Rectal smooth muscle tissue (tissue), 1 donor: ENCODE measurements at regions not wholly inside any gene's neighbourhood (a gene's known extent, or its start where the extent isn't known, plus 50 kb on each side); places are given as distances from the start of the nearest gene placed in this dataset.

Source experiments
- H3K27ac ChIP-seq: one replicate; pipeline ENCODE4 v1.7.0; 2013; ENCODE audit warnings: low read depth, low read length, inconsistent platforms
- H3K27me3 ChIP-seq: one replicate; pipeline ENCODE4 v1.7.0; 2013; ENCODE audit warnings: low read length; ENCODE audit not compliant: control insufficient read depth, insufficient read depth
- H3K36me3 ChIP-seq: one replicate; pipeline ENCODE4 v1.7.0; 2013; ENCODE audit warnings: low read length; ENCODE audit not compliant: control insufficient read depth, insufficient read depth
- H3K4me1 ChIP-seq: one replicate; pipeline ENCODE4 v1.7.0; 2013; ENCODE audit warnings: low read length; ENCODE audit not compliant: control insufficient read depth, insufficient read depth
- H3K4me3 ChIP-seq: one replicate; pipeline ENCODE4 v1.7.0; 2013; ENCODE audit warnings: low read length
- H3K9ac ChIP-seq: one replicate; pipeline ENCODE4 v1.7.0; 2013; ENCODE audit warnings: low read length

- no peak overlapping the region for H3K9ac ChIP-seq
- no peaks in the 10 kb centered on the region for H3K27me3 ChIP-seq
- no peak overlapping the region for H3K4me3 ChIP-seq
- H3K36me3 ChIP-seq, result no peaks in the 10 kb centered on the region
- H3K4me1 ChIP-seq, result no peaks in the 10 kb centered on the region
- no peak overlapping the region for H3K27ac ChIP-seq
Measured at GRCh38 chr6:16002332-16003196, 126.3 kb upstream of the MYLIP start.

- no peak overlapping the region for H3K27ac ChIP-seq
- no peak overlapping the region for H3K9ac ChIP-seq
- no peak overlapping the region for H3K4me3 ChIP-seq
- H3K27me3 ChIP-seq, result no peaks in the 10 kb centered on the region
- H3K36me3 ChIP-seq, result no peaks in the 10 kb centered on the region
- no peaks in the 10 kb centered on the region for H3K4me1 ChIP-seq
Measured at GRCh38 chr6:16001158-16001557, 127.7 kb upstream of the MYLIP start.

- H3K36me3 ChIP-seq, result no peaks in the 10 kb centered on the region
Measured at GRCh38 chr6:15999201-15999600, 129.7 kb upstream of the MYLIP start.

GRCh38 chr6:15997586-15998388 is 131.1 kb upstream of the MYLIP start:
- no peak overlapping the region for H3K9ac ChIP-seq
- no peak overlapping the region for H3K4me3 ChIP-seq
- H3K36me3 ChIP-seq, result no peaks in the 10 kb centered on the region
- H3K4me1 ChIP-seq, result no peaks in the 10 kb centered on the region
- no peaks in the 10 kb centered on the region for H3K27me3 ChIP-seq
- H3K27ac ChIP-seq, result no peak overlapping the region

More at GRCh38 chr6:15999201-15999600, 129.7 kb upstream of the MYLIP start:
- H3K27me3 ChIP-seq, result no peaks in the 10 kb centered on the region
- H3K9ac ChIP-seq, result no peak overlapping the region
- no peak overlapping the region for H3K27ac ChIP-seq
- H3K4me1 ChIP-seq, result no peaks in the 10 kb centered on the region
- no peak overlapping the region for H3K4me3 ChIP-seq

GRCh38 chr6:15996030-15996429 is 132.9 kb upstream of the MYLIP start:
- no peaks in the 10 kb centered on the region for H3K27me3 ChIP-seq
- H3K4me3 ChIP-seq, result no peak overlapping the region
- H3K4me1 ChIP-seq, result no peaks in the 10 kb centered on the region
- H3K27ac ChIP-seq, result no peak overlapping the region
- no peaks in the 10 kb centered on the region for H3K36me3 ChIP-seq
- H3K9ac ChIP-seq, result no peak overlapping the region

GRCh38 chr6:15995493-15995892 is 133.4 kb upstream of the MYLIP start:
- Histone ChIP-seq H3K27me3 (no peaks in the 10 kb centered on the region), H3K9ac (no peak overlapping the region), H3K4me1 (no peaks in the 10 kb centered on the region), H3K27ac (no peak overlapping the region), H3K36me3 (no peaks in the 10 kb centered on the region), H3K4me3 (no peak overlapping the region)

- Histone ChIP-seq H3K4me3 (no peak overlapping the region), H3K9ac (no peak overlapping the region), H3K36me3 (no peaks in the 10 kb centered on the region), H3K4me1 (no peaks in the 10 kb centered on the region), H3K27ac (no peak overlapping the region), H3K27me3 (no peaks in the 10 kb centered on the region)
Measured at GRCh38 chr6:15994814-15995459, 133.9 kb upstream of the MYLIP start.

GRCh38 chr6:15993716-15994228 is 135.1 kb upstream of the MYLIP start:
- H3K4me3 ChIP-seq, result no peak overlapping the region
- H3K27me3 ChIP-seq, result no peaks in the 10 kb centered on the region
- H3K4me1 ChIP-seq, result no peaks in the 10 kb centered on the region
- H3K27ac ChIP-seq, result no peak overlapping the region
- no peak overlapping the region for H3K9ac ChIP-seq
- H3K36me3 ChIP-seq, result no peaks in the 10 kb centered on the region

GRCh38 chr6:15990179-15990578 is 138.7 kb upstream of the MYLIP start:
- Histone ChIP-seq H3K36me3 (no peaks in the 10 kb centered on the region), H3K27me3 (no peaks in the 10 kb centered on the region), H3K4me1 (no peaks in the 10 kb centered on the region), H3K9ac (no peak overlapping the region), H3K4me3 (no peak overlapping the region), H3K27ac (no peak overlapping the region)

- no peak overlapping the region for H3K4me3 ChIP-seq
- H3K36me3 ChIP-seq, result no peaks in the 10 kb centered on the region
- H3K9ac ChIP-seq, result no peak overlapping the region
- no peaks in the 10 kb centered on the region for H3K27me3 ChIP-seq
- H3K27ac ChIP-seq, result no peak overlapping the region
- no peaks in the 10 kb centered on the region for H3K4me1 ChIP-seq
Measured at GRCh38 chr6:15989397-15989796, 139.5 kb upstream of the MYLIP start.

- Histone ChIP-seq H3K36me3 (no peaks in the 10 kb centered on the region), H3K27me3 (no peaks in the 10 kb centered on the region), H3K9ac (no peak overlapping the region), H3K4me1 (no peaks in the 10 kb centered on the region), H3K27ac (no peak overlapping the region), H3K4me3 (no peak overlapping the region)
Measured at GRCh38 chr6:15987569-15987968, 141.3 kb upstream of the MYLIP start.

- Histone ChIP-seq H3K27me3 (no peaks in the 10 kb centered on the region), H3K27ac (no peak overlapping the region), H3K36me3 (no peaks in the 10 kb centered on the region), H3K4me3 (no peak overlapping the region), H3K4me1 (no peaks in the 10 kb centered on the region), H3K9ac (no peak overlapping the region)
Measured at GRCh38 chr6:15986027-15986629, 142.8 kb upstream of the MYLIP start.
